GM21360 (cell line): ENCODE measurements at regions not wholly inside any gene's neighbourhood (a gene's known extent, or its start where the extent isn't known, plus 50 kb on each side); places are given as distances from the start of the nearest gene placed in this dataset.

Source experiments
- ATAC-seq: cut with Tn5 transposase; IDR thresholded peaks from one replicate; pipeline ENCODE4 v1.9.1; 2021; ENCODE audit warnings: mild to moderate bottlenecking, moderate library complexity; ENCODE audit not compliant: unreplicated experiment

- ATAC-seq: no peak
These were observed 120.6 kb upstream of the HTR2A start for GRCh38 chr13:47017476-47017875.

- no peak for ATAC-seq
These were observed 111.5 kb upstream of the HTR2A start for GRCh38 chr13:47008318-47008717.

GRCh38 chr13:47005756-47006414, 109.0 kb upstream of the HTR2A start:
- no peak for ATAC-seq

- ATAC-seq: no peak
These were observed 107.7 kb upstream of the HTR2A start for GRCh38 chr13:47004540-47004939.

GRCh38 chr13:47004027-47004426, 107.2 kb upstream of the HTR2A start:
- no peak for ATAC-seq

GRCh38 chr13:47000165-47000564, 103.3 kb upstream of the HTR2A start:
- ATAC-seq: no peak

- peak; percentile 40 for ATAC-seq
These were observed 99.6 kb upstream of the HTR2A start for GRCh38 chr13:46996316-46997030.

GRCh38 chr13:46995874-46996273, 99.0 kb upstream of the HTR2A start:
- ATAC-seq: peak; percentile 97

GRCh38 chr13:46994492-46994891, 97.6 kb upstream of the HTR2A start:
- ATAC-seq: no peak

GRCh38 chr13:46992383-46992952, 95.6 kb upstream of the HTR2A start:
- ATAC-seq: no peak

GRCh38 chr13:46983881-46984280, 87.0 kb upstream of the HTR2A start:
- ATAC-seq: peak; percentile 67

- ATAC-seq: peak; percentile 93
These were observed 86.2 kb upstream of the HTR2A start for GRCh38 chr13:46982856-46983582.

GRCh38 chr13:46975173-46975572, 78.3 kb upstream of the HTR2A start:
- no peak for ATAC-seq

GRCh38 chr13:46968450-46968849, 71.6 kb upstream of the HTR2A start:
- ATAC-seq: no peak

- ATAC-seq: no peak
These were observed 68.1 kb upstream of the HTR2A start for GRCh38 chr13:46964789-46965527.

GRCh38 chr13:46963904-46964303, 67.1 kb upstream of the HTR2A start:
- ATAC-seq: no peak

GRCh38 chr13:46962281-46962941, 65.6 kb upstream of the HTR2A start:
- ATAC-seq: no peak

- ATAC-seq: peak; percentile 100
These were observed 64.9 kb upstream of the HTR2A start for GRCh38 chr13:46961719-46962118.

GRCh38 chr13:46953941-46954340, 57.1 kb upstream of the HTR2A start:
- no peak for ATAC-seq

- peak; percentile 74 for ATAC-seq
These were observed 56.5 kb upstream of the HTR2A start for GRCh38 chr13:46953331-46953730.
